Upper lobe of right lung (tissue), 1 donor: ENCODE measurements at regions not wholly inside any gene's neighbourhood (a gene's known extent, or its start where the extent isn't known, plus 50 kb on each side); places are given as distances from the start of the nearest gene placed in this dataset.

Experiments used
- ATAC-seq: fragments of 200-7000 bp; cut with Tn5 transposase; one replicate; pipeline ENCODE4 v1.9.1; 2020; ENCODE audit warnings: mild to moderate bottlenecking, moderate library complexity
- DNase-seq: peaks from one replicate; pipeline ENCODE4 v3.0.0-alpha.2; 2020
- H3K27ac ChIP-seq: fragments of 200-600 bp; one replicate; pipeline ENCODE4 v1.8.0; 2022
- H3K27me3 ChIP-seq: fragments of 200-600 bp; one replicate; pipeline ENCODE4 v1.8.0; 2022; ENCODE audit warnings: mild to moderate bottlenecking
- H3K36me3 ChIP-seq: fragments of 200-600 bp; one replicate; pipeline ENCODE4 v1.8.0; 2022
- H3K4me1 ChIP-seq: fragments of 200-600 bp; one replicate; pipeline ENCODE4 v1.8.0; 2022
- H3K4me3 ChIP-seq: fragments of 200-600 bp; one replicate; pipeline ENCODE4 v1.8.0; 2022; ENCODE audit warnings: mild to moderate bottlenecking
- H3K9me3 ChIP-seq: fragments of 200-600 bp; one replicate; pipeline ENCODE4 v1.8.0; 2022
- CTCF ChIP-seq: fragments of 200-600 bp; IDR thresholded peaks from one replicate; pipeline ENCODE4 v1.8.0; 2022; ENCODE audit warnings: antibody characterized with exemption
- intact Hi-C: fragments of 100-400 bp; cut with DNase I; formaldehyde crosslinking; loops from one replicate; pipeline ENCODE4 v1.11.0; 2022
- donor health status: DM: no; HTN: yes; CAD: no; lungs with severe emphysema.

- Histone ChIP-seq H3K4me3 (no peak overlapping the region), H3K27me3 (no peaks in the 10 kb centered on the region), H3K9me3 (no peaks in the 10 kb centered on the region), H3K27ac (no peak overlapping the region), H3K4me1 (no peaks in the 10 kb centered on the region), H3K36me3 (no peaks in the 10 kb centered on the region)
- DNase-seq, result no peak
- no peak for ATAC-seq
- TF ChIP-seq CTCF, result no peak
- intact Hi-C loops, result no loop called here
Measured at GRCh38 chrX:138411048-138411447, 300.5 kb downstream of the FGF13 start.
